ENCODE measurements at regions not wholly inside any gene's neighbourhood (a gene's known extent, or its start where the extent isn't known, plus 50 kb on each side); places are given as distances from the start of the nearest gene placed in this dataset.

DNA sequence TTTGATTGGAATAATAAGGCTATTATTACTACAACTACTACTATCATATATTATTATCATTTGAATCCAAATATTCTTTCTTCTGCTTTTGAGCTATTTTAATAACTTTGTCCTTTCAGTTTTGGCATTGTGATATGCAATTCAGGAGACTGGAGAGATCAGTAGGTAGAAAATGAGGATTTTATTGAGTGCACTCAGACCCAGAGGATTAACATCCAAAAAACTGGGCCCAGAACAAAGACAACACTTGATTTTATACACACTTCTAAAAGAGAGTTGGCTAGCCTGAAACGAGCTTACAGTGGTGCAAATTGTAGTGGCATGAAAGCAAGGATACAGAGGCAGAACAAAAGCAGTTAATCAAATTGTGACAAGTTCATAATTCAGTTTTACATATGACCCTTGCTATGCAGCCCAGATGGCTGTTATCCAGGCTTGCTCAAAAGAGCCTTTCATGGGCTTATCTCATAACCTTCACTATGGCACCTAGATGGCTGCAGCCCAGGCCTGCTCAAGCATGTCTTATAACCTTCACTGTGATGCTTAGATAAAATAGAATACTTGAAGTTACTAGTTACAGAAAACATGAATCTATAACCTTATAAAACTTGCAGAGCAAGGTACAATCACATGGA, 796.3 kb upstream of the RAG2 start:
- no peaks in the 10 kb centered on the region for H3K4me1 ChIP-seq (ENCODE audit: control insufficient read depth, insufficient read depth, low read length)
- H3K27me3 ChIP-seq (ENCODE audit: control insufficient read depth, insufficient read depth, low read length, poor library complexity, severe bottlenecking), result no peaks in the 10 kb centered on the region
- peaks cover 38% of the 10 kb centered on the region for H3K9me3 Mint-ChIP-seq
- no peak overlapping the region for H3K4me3 Mint-ChIP-seq
- no peaks in the 10 kb centered on the region for H3K4me1 Mint-ChIP-seq
- H3K9ac ChIP-seq (ENCODE audit: extremely low read depth, low read length, poor library complexity, severe bottlenecking), result no peak overlapping the region
- DNase-seq, result no peak
- TF ChIP-seq, protein P1, sequence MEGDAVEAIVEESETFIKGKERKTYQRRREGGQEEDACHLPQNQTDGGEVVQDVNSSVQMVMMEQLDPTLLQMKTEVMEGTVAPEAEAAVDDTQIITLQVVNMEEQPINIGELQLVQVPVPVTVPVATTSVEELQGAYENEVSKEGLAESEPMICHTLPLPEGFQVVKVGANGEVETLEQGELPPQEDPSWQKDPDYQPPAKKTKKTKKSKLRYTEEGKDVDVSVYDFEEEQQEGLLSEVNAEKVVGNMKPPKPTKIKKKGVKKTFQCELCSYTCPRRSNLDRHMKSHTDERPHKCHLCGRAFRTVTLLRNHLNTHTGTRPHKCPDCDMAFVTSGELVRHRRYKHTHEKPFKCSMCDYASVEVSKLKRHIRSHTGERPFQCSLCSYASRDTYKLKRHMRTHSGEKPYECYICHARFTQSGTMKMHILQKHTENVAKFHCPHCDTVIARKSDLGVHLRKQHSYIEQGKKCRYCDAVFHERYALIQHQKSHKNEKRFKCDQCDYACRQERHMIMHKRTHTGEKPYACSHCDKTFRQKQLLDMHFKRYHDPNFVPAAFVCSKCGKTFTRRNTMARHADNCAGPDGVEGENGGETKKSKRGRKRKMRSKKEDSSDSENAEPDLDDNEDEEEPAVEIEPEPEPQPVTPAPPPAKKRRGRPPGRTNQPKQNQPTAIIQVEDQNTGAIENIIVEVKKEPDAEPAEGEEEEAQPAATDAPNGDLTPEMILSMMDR (conservative IDR thresholded peaks at IDR 0.05), result no peak
- H3K27me3 Mint-ChIP-seq (ENCODE audit: insufficient read depth), result no peaks in the 10 kb centered on the region
- H3K27ac ChIP-seq (ENCODE audit: low read depth, low read length), result no peak overlapping the region
- no peaks in the 10 kb centered on the region for H3K36me3 ChIP-seq (ENCODE audit: control insufficient read depth, insufficient read depth, low read length)
- H3K36me3 Mint-ChIP-seq (ENCODE audit: low read depth), result peaks cover 2% of the 10 kb centered on the region
- 66 to 100% methylated on average over 1 of the region's 1 CpG for WGBS, 2 experiments (ENCODE audit: insufficient coverage in 1 of 2, insufficient read length in 1 of 2)
- no peak overlapping the region for H3K27ac Mint-ChIP-seq
- H3K4me3 ChIP-seq (ENCODE audit: low read length), result no peak overlapping the region
- H3K9me3 ChIP-seq (ENCODE audit: control insufficient read depth, low read length), result peaks cover 24% of the 10 kb centered on the region

- H3K4me3 Mint-ChIP-seq, result no peak overlapping the region
- Histone ChIP-seq H3K9ac (ENCODE audit: extremely low read depth, low read length, poor library complexity, severe bottlenecking) (no peak overlapping the region), H3K9me3 (ENCODE audit: control insufficient read depth, low read length) (peaks cover 24% of the 10 kb centered on the region), H3K36me3 (ENCODE audit: control insufficient read depth, insufficient read depth, low read length) (no peaks in the 10 kb centered on the region), H3K27ac (ENCODE audit: low read depth, low read length) (no peak overlapping the region), H3K4me3 (ENCODE audit: low read length) (no peak overlapping the region), H3K27me3 (ENCODE audit: control insufficient read depth, insufficient read depth, low read length, poor library complexity, severe bottlenecking) (no peaks in the 10 kb centered on the region), H3K4me1 (ENCODE audit: control insufficient read depth, insufficient read depth, low read length) (no peaks in the 10 kb centered on the region)
- H3K9me3 Mint-ChIP-seq, result peaks cover 32% of the 10 kb centered on the region
- TF ChIP-seq, protein P1 (conservative IDR thresholded peaks at IDR 0.05), result no peak
- no peaks in the 10 kb centered on the region for H3K4me1 Mint-ChIP-seq
- no peaks in the 10 kb centered on the region for H3K27me3 Mint-ChIP-seq (ENCODE audit: insufficient read depth)
- 67 to 97% methylated on average over 1 of the region's 1 CpG for WGBS, 2 experiments (ENCODE audit: insufficient coverage in 1 of 2, insufficient read length in 1 of 2)
- peaks cover 2% of the 10 kb centered on the region for H3K36me3 Mint-ChIP-seq (ENCODE audit: low read depth)
- H3K27ac Mint-ChIP-seq, result no peak overlapping the region
- DNase-seq, result no peak
Measured at GRCh38 chr11:37391615-37392014, 793.6 kb upstream of the RAG2 start.

DNA sequence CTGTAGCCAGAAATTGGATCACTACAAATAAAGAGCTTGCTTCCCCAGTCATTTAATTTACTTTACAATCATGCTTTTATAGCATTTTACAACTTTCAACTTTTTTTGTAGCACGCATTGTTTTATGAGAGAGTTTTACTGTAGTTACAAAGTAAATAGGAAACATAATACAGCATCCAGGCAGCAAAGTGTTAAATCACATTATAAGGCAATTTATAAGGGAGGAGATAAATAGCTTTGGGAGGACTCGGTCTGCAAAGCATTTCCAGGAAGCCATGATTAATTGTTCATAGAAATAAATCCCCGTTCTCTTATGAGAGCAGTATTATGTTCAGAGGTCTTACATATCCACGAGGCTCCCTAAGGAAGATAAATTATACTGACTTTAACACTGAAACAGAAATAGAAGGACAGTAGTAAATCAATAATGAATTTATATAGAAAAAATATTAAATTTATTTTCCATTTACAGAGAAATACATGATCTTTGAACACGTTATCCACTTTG, 792.6 kb upstream of the RAG2 start:
- DNase-seq, result no peak
- Histone ChIP-seq H3K4me1 (ENCODE audit: control insufficient read depth, insufficient read depth, low read length) (no peaks in the 10 kb centered on the region), H3K27ac (ENCODE audit: low read depth, low read length) (no peak overlapping the region), H3K27me3 (ENCODE audit: control insufficient read depth, insufficient read depth, low read length, poor library complexity, severe bottlenecking) (no peaks in the 10 kb centered on the region), H3K4me3 (ENCODE audit: low read length) (no peak overlapping the region), H3K9me3 (ENCODE audit: control insufficient read depth, low read length) (peaks cover 18% of the 10 kb centered on the region), H3K36me3 (ENCODE audit: control insufficient read depth, insufficient read depth, low read length) (no peaks in the 10 kb centered on the region), H3K9ac (ENCODE audit: extremely low read depth, low read length, poor library complexity, severe bottlenecking) (no peak overlapping the region)
- H3K27ac Mint-ChIP-seq, result no peak overlapping the region
- peaks cover 2% of the 10 kb centered on the region for H3K36me3 Mint-ChIP-seq (ENCODE audit: low read depth)
- H3K4me1 Mint-ChIP-seq, result no peaks in the 10 kb centered on the region
- peaks cover 22% of the 10 kb centered on the region for H3K9me3 Mint-ChIP-seq
- whole genome bisulfite sequencing, 2 experiments (ENCODE audit: insufficient coverage in 1 of 2, insufficient read length in 1 of 2), result 83 to 88% methylated on average over 1 to 3 of the region's 5 CpGs
- no peaks in the 10 kb centered on the region for H3K27me3 Mint-ChIP-seq (ENCODE audit: insufficient read depth)
- TF ChIP-seq, protein P1 (conservative IDR thresholded peaks at IDR 0.05), result no peak
- H3K4me3 Mint-ChIP-seq, result no peak overlapping the region
